NCI-H526 (cell line): ENCODE measurements at regions not wholly inside any gene's neighbourhood (a gene's known extent, or its start where the extent isn't known, plus 50 kb on each side); places are given as distances from the start of the nearest gene placed in this dataset.
A peak's percentile ranks its signal among the peaks of the same experiment; 100 is the strongest.

Experiments used
- DNase-seq, 2 experiments: peaks; one replicate each; lab custom pipeline; 2025; lab: John Stamatoyannopoulos, UW

DNA sequence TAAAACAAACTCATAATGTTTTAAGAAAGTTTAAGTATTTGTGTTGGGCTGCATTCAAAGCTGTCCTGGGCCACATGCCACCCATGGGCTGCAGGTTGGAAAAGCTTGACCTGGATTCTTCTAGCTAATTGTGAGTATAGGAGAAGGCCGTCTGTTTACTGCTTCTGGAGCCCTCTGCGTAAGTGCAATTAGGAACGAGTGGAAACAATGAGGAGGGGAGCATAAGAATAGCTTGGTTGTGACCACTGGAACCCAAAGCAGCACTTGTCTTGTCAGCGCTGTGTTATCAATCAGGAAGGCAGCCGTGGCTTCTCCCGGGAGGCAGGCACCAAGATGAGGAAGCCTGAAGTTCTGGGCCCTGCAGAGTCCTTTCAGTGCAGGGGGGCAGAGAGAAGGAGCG, 110.4 kb upstream of the MBNL2 start:
- DNase-seq, result no peak

GRCh38 chr13:97112446-97113152, 109.5 kb upstream of the MBNL2 start:
- DNase-seq, result no peak

GRCh38 chr13:97113231-97114001, 108.7 kb upstream of the MBNL2 start:
- peak in 1 of 2 experiments; percentile 41 for DNase-seq

DNA sequence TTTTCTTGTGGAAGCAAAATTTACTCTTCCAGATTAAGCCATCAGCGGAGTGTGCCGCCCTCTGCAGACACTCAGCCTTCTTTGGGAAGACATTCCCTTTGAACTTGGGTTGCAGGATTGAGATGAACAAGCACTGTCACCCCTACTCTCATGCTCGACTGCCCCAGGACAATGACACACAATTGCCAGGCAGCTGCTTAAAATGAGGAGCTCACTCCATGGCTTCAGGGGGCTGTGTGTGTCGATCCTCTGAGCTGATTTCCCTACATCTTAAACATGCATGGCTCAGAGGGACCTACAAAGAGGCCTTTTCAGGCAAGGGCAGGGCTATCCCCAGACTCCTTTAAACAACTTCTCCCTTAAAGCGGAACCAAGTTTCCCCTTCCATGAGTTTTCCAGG, 107.5 kb upstream of the MBNL2 start:
- peak; percentile 65 to 80 for DNase-seq

- DNase-seq, result no peak
These were observed 105.4 kb upstream of the MBNL2 start for GRCh38 chr13:97116754-97117153.

GRCh38 chr13:97117388-97117910, 104.7 kb upstream of the MBNL2 start:
- DNase-seq, result no peak

DNA sequence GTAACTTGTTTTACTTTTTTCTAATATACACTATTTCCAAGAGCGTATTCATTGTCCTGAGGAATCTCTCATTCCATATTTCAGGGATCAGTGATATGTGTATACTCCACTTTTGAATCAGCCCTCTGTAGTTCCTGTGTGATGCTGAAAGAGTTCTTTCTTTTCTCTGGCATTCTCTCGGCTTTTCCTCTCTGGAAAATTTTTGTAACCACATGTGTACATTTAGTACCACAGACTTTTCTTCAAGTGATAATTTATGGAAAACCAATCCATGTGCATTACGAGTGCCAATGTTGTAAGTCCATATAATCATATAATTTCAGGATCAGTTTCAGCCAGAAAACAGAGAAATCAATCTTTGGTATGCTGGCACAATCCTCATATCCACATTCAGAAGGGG, 102.2 kb upstream of the MBNL2 start:
- DNase-seq, result no peak

DNA sequence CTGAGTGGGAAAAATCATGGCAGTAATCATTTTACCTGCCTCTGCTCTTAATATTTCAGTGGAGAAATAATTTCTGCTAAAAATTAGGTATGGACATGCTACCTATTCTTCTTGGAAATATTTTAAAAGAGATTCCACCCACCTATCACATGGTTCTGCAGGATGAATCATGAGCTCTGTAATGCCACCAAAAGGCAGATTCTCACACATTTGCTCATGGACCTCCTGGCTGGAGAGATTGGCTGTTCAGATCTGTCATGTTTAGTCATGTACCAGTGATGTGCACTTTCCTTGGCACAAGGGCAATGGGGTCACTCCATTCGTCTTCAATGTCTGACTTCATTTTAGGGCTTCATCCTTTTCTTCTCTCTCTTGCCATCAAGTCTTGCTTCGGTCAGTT, 101.8 kb upstream of the MBNL2 start:
- no peak for DNase-seq

GRCh38 chr13:97120976-97121375, 101.2 kb upstream of the MBNL2 start:
- no peak for DNase-seq

- DNase-seq, result no peak
These were observed 100.2 kb upstream of the MBNL2 start for GRCh38 chr13:97121894-97122293.

- DNase-seq, result no peak
These were observed 99.6 kb upstream of the MBNL2 start for GRCh38 chr13:97122381-97122996.

- DNase-seq, result no peak
These were observed 97.9 kb upstream of the MBNL2 start for GRCh38 chr13:97124206-97124605.

DNA sequence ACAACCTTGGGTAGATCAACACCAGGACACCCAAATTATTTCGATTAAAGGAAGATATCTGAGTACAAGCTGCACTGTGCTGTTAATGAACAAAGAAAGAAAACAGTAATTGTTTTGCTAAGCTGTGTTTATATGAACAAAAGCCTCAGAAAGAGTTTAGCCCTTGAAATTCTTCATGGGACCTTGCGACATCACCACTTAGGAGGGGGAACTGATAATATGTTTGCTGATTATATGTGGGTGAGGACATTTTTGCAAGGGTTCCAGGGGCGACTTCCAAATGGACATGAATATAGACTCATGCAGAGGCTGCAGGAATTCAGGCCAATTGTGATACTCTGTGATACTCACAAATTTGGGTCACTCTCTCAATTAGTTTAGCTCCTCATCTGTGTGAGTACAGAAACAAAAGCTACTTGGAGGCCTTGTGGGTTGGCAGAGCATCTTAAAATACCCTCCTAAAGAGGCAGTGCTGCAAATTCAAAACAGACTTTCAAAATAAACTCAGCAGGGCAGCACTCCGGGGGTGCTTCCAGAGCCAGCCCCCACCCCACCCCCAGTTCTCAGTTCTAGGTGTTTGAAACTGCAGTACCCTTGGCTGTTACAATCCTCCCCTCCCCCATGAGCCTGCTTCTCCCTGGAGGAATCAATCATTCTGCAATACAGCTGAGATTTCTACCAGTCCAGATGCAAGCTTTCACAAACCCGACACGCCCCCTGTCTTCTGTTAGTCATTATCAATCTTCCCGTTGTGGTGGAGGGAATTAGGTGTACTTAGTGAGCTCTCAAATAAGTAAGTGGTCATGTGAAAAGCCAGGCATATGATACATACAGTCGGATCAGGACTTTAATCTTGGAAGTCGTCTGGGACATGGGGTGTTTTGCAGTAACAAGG, 97.0 kb upstream of the MBNL2 start:
- no peak for DNase-seq

DNA sequence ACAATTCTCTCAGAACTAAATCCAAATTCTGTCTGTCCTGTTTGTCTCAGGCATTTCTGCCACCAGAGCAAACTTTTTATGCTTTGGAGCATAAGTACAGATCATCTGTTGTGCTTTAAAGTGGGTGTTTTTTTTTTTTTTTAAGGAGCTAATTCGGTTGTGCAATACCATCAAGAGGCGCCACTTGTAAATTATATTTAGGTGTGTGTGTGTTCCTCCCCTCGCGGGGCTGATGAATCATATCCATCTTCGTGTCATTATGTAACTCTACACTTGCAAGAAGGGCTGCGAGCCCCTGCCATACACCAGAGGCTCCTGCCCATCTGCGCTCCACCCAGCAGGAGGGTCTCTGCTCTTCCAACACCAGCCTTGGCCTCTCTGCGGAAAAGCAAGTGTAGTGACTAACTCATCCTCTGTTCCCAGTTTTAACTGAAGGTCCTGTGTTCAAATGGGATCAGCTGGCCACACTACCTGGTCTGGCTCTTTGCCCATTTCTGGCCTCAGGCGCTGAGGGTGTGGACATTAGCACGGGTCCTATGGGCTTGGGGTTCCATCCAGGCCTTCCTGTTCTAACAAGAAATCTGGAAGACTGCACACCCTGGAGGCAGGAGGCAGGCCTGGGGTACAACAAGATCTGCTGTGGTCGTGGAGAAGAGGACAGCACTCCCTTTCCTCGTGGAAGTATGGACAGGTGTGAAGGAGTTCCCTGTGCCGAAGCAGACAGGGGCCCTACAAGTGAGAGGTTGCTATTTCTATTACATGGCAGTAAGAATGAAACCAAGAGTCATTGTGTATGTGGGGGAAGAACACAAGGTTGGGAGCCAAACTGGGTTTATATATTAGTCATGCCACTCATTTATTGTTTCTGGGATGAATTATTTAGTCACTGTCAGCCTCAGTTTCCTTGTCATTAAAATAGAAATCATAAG, 96.1 kb upstream of the MBNL2 start:
- DNase-seq, result no peak

GRCh38 chr13:97127842-97128241, 94.3 kb upstream of the MBNL2 start:
- no peak for DNase-seq

DNA sequence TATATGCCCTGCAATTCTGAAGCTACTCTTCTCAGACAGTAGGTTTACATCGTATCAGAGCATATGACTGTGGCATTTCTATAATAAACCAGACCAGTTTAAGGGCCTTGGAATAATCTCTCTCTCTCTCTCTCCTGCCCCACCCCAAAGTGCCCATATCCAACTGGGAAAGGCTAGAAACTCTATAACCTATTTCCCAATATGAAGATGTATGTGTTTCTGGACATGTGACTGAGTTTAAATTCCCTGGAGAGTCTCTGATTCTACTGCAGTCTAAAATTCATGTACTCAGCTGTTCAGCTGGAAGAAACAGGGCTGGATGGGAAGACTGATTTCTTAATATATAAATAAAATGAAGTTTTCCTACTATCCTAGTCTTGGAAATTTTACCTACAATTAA, 91.9 kb upstream of the MBNL2 start:
- no peak for DNase-seq

DNA sequence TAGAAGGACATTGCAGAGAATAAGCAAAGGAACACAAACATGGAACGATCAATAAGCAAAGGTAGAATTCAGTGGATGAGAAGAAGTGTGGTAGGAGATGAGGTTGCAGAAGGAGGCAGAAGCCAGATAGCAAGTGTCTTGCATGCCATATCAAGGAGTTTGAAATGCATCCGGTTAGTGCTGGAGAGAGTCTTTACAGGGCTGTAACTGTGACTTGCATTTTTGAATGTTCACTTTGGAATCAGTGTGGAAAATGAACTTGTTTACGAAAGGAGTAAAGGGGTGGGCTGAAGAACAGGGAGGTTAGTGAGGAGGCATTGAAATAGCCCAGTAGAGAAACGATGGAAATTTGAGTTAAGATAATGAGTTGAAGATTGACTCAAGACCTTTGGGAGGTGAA, 90.7 kb upstream of the MBNL2 start:
- no peak for DNase-seq

DNA sequence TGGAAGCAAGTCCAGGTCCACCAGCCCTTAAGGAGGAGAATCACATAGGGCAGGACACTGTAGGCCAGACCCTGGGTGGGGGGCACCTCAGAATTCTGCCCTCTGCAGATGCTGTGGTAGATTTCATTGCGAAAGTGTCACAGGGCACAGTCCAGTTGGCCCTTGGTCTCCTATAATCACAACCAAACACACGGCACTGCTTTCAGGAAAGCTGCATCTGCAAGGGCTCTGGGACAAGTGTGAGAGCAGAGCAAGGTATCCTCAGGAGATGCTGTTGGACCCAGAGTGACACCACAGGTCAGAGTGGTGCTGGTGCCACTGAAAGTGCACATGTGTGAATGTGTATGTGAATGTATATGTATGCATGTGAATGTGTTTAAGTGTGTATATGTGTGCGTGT, 88.6 kb upstream of the MBNL2 start:
- no peak for DNase-seq

DNA sequence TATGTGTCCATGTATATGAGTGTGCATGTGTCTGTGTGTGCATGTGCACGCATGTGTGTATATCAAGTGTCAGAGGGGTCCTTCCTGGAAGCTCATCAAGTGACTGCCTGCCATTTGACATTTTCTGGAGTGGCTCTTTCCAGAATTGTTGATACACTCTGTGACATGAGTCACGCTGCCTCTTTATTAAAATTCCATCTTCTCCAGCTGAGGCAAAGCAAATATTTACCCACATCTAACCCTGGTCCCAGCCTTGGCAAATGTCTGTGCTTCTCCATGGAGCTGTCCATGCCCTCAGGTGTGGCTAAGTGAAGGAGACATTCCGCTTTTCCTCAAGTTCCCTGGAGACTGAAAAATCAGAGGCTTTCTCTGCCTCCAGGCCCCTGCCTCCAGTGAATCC, 88.2 kb upstream of the MBNL2 start:
- DNase-seq, result peak; percentile 20 to 55

DNA sequence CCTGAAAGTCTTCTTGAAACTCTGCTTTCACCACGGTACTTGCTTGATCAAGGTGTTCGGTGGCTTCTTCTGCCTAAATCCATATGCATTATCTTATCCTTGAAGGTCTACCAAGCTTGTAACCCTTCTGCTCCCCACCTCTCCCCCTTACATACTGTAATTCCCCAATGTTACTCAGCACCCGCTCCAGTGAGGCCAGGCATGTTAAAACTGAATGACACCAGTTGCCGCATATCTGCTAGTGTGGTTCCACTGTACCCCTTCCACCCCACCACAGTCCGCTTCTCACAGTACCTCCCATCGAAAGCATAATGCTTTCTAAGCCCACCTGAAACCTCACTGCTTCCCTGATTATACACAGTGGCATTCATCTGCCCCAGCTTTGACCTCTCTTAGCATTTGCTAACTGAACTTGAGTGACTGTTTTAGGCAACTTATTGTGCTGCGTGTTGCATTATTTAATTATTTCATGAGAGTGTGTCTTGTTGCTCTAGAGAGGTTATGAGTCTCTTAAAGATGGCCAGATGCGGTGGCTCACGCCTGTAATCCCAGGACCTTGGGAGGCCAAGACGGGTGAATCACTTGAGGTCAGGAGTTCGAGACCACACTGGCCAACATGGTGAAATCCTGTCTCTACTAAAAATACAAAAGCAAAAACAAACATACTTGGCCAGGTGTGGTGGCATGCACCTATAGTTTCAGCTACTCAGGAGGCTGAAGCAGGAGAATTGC, 87.6 kb upstream of the MBNL2 start:
- DNase-seq, result no peak
